Uterus (tissue), 3 donors: ENCODE measurements at regions not wholly inside any gene's neighbourhood (a gene's known extent, or its start where the extent isn't known, plus 50 kb on each side); places are given as distances from the start of the nearest gene placed in this dataset.

ENCODE experiments used
- DNase-seq, 2 donors: peaks; one replicate each; pipeline ENCODE4 v3.0.0-alpha.2; 2019 to 2020
- H3K27ac ChIP-seq, 2 donors: fragments of 200-600 bp; sonication (generic); 1 replicate in 1 of 2; 2 replicates in 1 of 2; pipeline ENCODE4 v1.5.1; 2016 to 2018
- H3K27me3 ChIP-seq, 2 donors: fragments of 200-600 bp; sonication (generic); one replicate each; pipeline ENCODE4 v1.5.1; 2018 to 2019; ENCODE audit warnings: control low read depth in 1 of 2
- H3K36me3 ChIP-seq, 2 donors: fragments of 200-600 bp; sonication (generic); one replicate each; pipeline ENCODE4 v1.5.1; 2019; ENCODE audit warnings: control low read depth in 1 of 2
- H3K4me1 ChIP-seq, 2 donors: fragments of 200-600 bp; sonication (generic); one replicate each; pipeline ENCODE4 v1.5.1; 2018 to 2019; ENCODE audit warnings: control low read depth in 1 of 2
- H3K4me3 ChIP-seq, 2 donors: fragments of 200-600 bp; sonication (generic); 1 replicate in 1 of 2; 2 replicates in 1 of 2; pipeline ENCODE4 v1.5.1; 2018 to 2019; ENCODE audit warnings: mild to moderate bottlenecking in 1 of 2
- H3K9me3 ChIP-seq, 2 donors: fragments of 200-600 bp; sonication (generic); one replicate each; pipeline ENCODE4 v1.5.1; 2019; ENCODE audit warnings: control low read depth in 1 of 2
- POLR2A ChIP-seq, 2 donors: fragments of 450-650 bp; IDR thresholded peaks; one replicate each; pipeline ENCODE4 v1.6.1; 2016; ENCODE audit warnings: antibody characterized with exemption in 2 of 2, mild to moderate bottlenecking in 1 of 2, moderate library complexity in 1 of 2
- intact Hi-C: fragments of 100-400 bp; cut with DNase I; formaldehyde crosslinking; loops from one replicate; pipeline ENCODE4 v1.15.1; 2023; ENCODE audit warnings: low total_unique reads
- TF ChIP-seq, protein P1 (sequence below), 4 experiments: fragments of 200-600 bp in 2 of 4; fragments of 450-650 bp in 2 of 4; sonication (generic) in 2 of 4; IDR thresholded peaks; one replicate each; pipeline ENCODE4 v1.5.1; 2016 to 2019; ENCODE audit warnings: antibody characterized with exemption in 4 of 4, mild to moderate bottlenecking in 2 of 4, moderate library complexity in 1 of 4
- donor health status: DM: yes; HTN: yes; CAD: no.

GRCh38 chr14:104521816-104522745, 57.5 kb upstream of the C14orf180 start:
- DNase-seq: no peak
- no peak overlapping the region for H3K27ac ChIP-seq
- peaks cover 0 to 6% of the 10 kb centered on the region in 2 donors for H3K9me3 ChIP-seq
- intact Hi-C loops: no loop called here
- H3K36me3 ChIP-seq: no peaks in the 10 kb centered on the region
- no peaks in the 10 kb centered on the region for H3K27me3 ChIP-seq
- H3K4me1 ChIP-seq: no peaks in the 10 kb centered on the region
- TF ChIP-seq, protein P1, sequence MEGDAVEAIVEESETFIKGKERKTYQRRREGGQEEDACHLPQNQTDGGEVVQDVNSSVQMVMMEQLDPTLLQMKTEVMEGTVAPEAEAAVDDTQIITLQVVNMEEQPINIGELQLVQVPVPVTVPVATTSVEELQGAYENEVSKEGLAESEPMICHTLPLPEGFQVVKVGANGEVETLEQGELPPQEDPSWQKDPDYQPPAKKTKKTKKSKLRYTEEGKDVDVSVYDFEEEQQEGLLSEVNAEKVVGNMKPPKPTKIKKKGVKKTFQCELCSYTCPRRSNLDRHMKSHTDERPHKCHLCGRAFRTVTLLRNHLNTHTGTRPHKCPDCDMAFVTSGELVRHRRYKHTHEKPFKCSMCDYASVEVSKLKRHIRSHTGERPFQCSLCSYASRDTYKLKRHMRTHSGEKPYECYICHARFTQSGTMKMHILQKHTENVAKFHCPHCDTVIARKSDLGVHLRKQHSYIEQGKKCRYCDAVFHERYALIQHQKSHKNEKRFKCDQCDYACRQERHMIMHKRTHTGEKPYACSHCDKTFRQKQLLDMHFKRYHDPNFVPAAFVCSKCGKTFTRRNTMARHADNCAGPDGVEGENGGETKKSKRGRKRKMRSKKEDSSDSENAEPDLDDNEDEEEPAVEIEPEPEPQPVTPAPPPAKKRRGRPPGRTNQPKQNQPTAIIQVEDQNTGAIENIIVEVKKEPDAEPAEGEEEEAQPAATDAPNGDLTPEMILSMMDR (IDR thresholded peaks at IDR 0.05): no peak
- TF ChIP-seq POLR2A (IDR thresholded peaks at IDR 0.05): no peak
- H3K4me3 ChIP-seq: no peak overlapping the region

- TF ChIP-seq, protein P1 (IDR thresholded peaks at IDR 0.05): no peak
- no peak for TF ChIP-seq POLR2A (IDR thresholded peaks at IDR 0.05)
- DNase-seq: no peak
- Histone ChIP-seq H3K36me3 (no peaks in the 10 kb centered on the region), H3K4me3 (no peak overlapping the region), H3K4me1 (no peaks in the 10 kb centered on the region), H3K27me3 (no peaks in the 10 kb centered on the region), H3K9me3 (no peaks in the 10 kb centered on the region), H3K27ac (no peak overlapping the region)
- intact Hi-C loops: no loop called here
These were observed 56.5 kb upstream of the C14orf180 start for GRCh38 chr14:104522926-104523545.

DNA sequence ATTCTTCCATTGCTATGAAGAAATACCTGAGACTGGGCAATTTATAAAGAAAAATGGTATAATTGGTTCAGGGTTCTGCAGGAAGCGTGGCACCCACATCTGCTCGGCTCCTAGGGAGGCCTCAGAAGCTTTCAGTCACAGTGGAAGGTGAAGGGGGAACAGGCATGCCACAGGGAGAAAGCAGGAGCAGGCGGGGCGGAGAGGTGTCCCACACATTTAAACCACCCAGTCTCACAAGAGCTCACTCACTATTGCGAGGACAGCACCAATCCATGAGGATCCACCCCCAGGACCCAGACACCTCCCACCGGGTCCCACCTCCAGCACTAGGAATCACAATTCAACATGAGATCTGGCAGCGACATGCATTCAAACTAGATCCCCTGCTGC, 56.0 kb upstream of the C14orf180 start:
- Histone ChIP-seq H3K4me1 (no peaks in the 10 kb centered on the region), H3K4me3 (no peak overlapping the region), H3K27me3 (no peaks in the 10 kb centered on the region), H3K36me3 (no peaks in the 10 kb centered on the region), H3K27ac (no peak overlapping the region), H3K9me3 (no peaks in the 10 kb centered on the region)
- intact Hi-C loops: no loop called here
- no peak for TF ChIP-seq POLR2A (IDR thresholded peaks at IDR 0.05)
- TF ChIP-seq, protein P1 (IDR thresholded peaks at IDR 0.05): no peak
- no peak for DNase-seq

DNA sequence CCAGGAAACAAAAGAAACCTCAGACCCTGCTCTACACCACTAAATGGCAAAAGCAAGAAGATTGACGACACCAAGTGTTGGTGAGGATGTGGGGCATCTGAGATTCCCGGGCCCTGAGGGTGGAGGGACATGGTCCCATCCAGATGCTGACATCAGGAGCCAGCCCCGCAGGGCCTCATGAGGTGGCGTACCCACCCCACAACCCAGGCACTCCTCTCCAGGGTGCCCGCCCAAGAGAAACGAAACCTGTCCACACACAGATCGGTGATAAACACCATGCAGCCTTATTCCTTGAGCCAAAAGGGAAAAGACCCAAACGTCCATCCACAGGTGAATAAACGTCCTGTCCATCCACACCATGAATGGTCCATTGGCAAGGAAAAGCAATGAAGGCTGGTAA, 54.8 kb upstream of the C14orf180 start:
- H3K36me3 ChIP-seq: no peaks in the 10 kb centered on the region
- DNase-seq: no peak
- H3K4me3 ChIP-seq: no peak overlapping the region
- no peaks in the 10 kb centered on the region for H3K9me3 ChIP-seq
- no peaks in the 10 kb centered on the region for H3K27me3 ChIP-seq
- H3K4me1 ChIP-seq: no peaks in the 10 kb centered on the region
- intact Hi-C loops: no loop called here
- H3K27ac ChIP-seq: no peak overlapping the region
- TF ChIP-seq, protein P1 (IDR thresholded peaks at IDR 0.05): no peak
- no peak for TF ChIP-seq POLR2A (IDR thresholded peaks at IDR 0.05)
